DMS153 (cell line): ENCODE measurements at regions not wholly inside any gene's neighbourhood (a gene's known extent, or its start where the extent isn't known, plus 50 kb on each side); places are given as distances from the start of the nearest gene placed in this dataset.

Source experiments
- DNase-seq: peaks from one replicate; lab custom pipeline; 2025; lab: John Stamatoyannopoulos, UW

- no peak for DNase-seq
Observed at GRCh38 chr20:39395478-39396291, 433.5 kb downstream of the DHX35 start.

- DNase-seq: no peak
Observed at GRCh38 chr20:39394461-39394860, 432.3 kb downstream of the DHX35 start.

DNA sequence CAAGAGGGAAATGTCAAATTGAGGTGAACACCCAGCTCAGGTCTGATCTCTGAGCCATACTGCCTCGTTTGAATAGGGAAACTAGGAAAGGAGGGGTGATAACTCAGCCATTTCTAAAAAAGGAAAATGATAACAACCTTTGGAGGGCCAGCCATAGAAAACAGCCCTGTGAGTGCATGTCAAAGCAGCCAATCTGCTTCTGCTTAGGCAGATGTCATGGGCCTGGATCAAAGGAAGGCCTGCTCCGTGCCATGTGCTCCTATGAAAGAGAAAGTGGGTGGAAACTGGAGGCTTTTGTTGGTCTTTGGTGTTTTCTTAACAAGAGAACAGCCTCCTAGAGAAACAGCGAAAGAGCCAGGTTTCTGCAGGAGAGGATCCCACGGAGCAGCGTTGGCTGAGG, 428.0 kb downstream of the DHX35 start:
- no peak for DNase-seq

DNA sequence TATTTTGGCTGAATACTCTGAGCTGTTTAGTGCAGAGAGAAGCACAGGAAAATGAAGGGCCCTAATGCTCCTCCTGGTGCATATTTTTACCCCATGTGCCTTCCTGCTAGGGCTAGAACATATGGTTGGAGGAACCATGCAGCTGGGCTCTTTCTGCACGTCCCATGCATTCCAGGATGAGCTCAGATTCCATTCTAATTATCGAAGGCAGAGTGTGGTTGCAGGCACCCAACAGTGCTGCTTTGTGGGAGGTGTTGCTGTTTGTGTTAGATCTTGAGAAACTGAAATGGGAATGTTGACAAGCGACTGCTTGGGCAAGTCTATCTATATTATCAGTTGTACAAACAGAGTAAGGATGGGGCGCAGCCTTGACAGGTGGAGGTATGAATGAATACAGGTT, 419.5 kb downstream of the DHX35 start:
- DNase-seq: no peak

DNA sequence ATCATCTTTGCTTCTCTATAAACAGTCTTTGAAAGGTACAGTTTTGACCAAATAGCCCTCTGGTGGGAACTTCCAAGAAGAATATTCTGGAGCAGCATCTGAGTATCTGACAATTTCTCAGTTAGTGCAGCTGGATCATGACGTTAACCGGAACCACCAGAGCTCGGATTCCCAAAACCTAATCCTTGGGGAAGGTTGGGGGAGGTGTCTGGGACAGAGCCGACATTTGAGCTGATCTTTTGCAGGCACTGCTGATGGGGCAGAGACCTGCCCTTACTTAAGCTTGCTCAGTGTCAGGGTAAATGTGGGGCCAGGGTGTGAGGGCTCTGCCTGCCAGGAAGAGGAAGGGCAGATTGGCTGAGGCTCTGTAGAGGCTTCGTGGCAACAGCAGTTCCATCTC, 416.6 kb downstream of the DHX35 start:
- DNase-seq: no peak

- DNase-seq: no peak
Observed at GRCh38 chr20:39376788-39377187, 414.6 kb downstream of the DHX35 start.

GRCh38 chr20:39364320-39364719, 402.2 kb downstream of the DHX35 start:
- DNase-seq: no peak

GRCh38 chr20:39359981-39360620, 398.0 kb downstream of the DHX35 start:
- no peak for DNase-seq

GRCh38 chr20:39358052-39358451, 395.9 kb downstream of the DHX35 start:
- DNase-seq: no peak

- no peak for DNase-seq
Observed at GRCh38 chr20:39356908-39357307, 394.8 kb downstream of the DHX35 start.

DNA sequence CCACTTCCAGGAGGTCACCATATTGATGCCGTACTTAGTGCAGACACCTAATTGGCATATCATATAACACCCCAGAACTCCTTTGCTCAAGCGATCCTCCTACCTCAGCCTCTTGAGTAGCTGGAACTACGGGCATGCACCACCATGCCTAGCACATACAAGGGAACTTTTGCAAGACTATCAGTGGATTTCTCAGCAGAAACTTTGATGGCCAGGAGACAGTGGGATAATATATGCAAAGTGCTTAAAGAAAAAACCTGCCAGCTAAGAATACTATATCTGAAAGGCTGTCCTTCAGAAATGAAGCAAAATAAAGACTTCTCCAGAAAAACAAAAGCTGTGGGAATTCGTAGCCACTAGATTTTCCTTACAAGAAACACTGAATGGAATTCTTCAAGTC, 387.1 kb downstream of the DHX35 start:
- no peak for DNase-seq

DNA sequence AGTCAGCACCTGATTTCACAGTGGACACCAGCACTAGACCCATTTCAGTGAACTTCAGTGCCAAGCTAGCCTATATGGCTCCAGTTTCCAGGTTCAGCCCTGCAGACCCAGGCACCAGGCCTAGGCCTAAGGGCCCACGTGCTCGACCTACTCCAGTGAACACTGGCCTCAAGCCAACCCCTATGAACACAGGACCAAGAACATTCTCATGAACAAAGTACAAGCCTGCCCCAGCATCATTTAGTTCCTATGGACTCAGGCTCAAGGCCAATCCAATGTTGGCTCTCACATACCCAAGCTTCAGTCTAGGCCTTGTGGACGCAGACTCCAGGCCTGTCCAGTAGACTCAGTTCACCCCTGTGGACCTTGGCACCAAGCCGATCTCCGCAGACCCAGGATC, 385.5 kb downstream of the DHX35 start:
- no peak for DNase-seq

DNA sequence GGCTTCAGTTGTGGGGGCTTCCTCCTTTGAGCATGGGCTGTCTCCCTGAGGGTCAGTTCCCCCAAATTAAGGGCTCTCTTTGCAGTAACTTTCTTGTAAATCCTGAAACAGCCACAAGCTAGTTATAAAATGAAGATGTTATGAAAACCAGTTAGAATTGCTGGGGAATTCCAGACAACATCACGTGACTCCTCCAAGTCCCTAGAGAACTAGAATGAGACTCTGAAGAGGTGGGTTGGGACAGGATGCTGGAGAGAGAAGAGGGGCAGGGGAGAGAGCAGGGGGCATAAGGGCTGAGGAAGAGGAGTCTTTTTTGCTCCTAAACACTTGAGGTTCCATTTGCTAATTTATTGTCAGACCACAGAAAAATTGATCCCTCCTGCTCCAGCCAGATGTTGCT, 380.3 kb downstream of the DHX35 start:
- no peak for DNase-seq

GRCh38 chr20:39338469-39339376, 376.6 kb downstream of the DHX35 start:
- DNase-seq: no peak

GRCh38 chr20:39333211-39333610, 371.1 kb downstream of the DHX35 start:
- DNase-seq: no peak

- DNase-seq: no peak
Observed at GRCh38 chr20:39328347-39328746, 366.2 kb downstream of the DHX35 start.

DNA sequence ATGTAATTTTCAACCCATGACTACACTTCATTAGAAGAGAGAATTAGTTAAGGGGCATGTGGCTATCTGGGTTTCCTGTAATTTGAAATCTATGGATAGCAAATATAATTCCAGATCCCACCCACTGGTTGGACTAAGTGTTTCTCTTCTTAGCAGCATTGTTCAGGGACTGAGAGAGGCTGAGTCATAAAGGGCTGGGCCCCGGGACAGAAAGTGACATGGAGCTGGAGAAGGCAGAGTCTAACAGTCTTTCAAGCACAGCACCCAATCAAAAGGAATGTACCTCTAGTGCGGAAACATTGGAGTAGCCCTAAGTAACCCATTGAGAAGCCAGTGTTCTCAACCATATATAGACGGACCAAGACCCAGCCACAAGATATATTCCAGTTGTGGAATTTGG, 363.9 kb downstream of the DHX35 start:
- DNase-seq: no peak

GRCh38 chr20:39318911-39319310, 356.8 kb downstream of the DHX35 start:
- no peak for DNase-seq

- DNase-seq: no peak
Observed at GRCh38 chr20:39312676-39313075, 350.5 kb downstream of the DHX35 start.

DNA sequence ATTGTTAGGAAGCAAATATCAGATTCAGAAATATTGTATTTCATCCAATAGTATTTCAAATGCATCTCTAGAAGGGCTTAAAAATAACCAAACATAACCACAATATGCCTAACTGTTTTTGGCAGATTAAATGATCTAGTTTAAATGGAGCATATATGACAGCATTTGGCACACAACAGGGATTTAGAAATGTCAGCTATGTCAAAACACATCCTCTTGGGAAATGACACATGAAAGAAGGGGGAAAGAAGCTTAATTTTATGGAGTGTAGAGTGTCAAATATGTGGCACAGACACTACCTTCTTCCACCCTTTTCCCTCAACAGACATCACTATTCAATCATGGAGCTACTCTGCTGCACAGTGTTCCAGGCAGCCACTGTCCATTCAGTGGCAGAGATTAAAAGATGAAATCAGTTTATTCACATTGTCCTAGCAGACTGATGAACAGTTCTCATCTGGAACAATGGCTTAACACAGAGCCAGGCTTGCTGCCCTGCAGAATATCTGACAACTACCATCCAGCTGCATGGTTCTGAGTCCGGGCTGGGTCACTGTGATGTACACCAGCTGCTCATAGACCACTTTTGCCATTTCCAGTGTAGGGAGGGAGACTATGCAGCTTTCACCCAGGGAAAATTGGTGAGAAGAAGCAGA, 349.8 kb downstream of the DHX35 start:
- DNase-seq: no peak

DNA sequence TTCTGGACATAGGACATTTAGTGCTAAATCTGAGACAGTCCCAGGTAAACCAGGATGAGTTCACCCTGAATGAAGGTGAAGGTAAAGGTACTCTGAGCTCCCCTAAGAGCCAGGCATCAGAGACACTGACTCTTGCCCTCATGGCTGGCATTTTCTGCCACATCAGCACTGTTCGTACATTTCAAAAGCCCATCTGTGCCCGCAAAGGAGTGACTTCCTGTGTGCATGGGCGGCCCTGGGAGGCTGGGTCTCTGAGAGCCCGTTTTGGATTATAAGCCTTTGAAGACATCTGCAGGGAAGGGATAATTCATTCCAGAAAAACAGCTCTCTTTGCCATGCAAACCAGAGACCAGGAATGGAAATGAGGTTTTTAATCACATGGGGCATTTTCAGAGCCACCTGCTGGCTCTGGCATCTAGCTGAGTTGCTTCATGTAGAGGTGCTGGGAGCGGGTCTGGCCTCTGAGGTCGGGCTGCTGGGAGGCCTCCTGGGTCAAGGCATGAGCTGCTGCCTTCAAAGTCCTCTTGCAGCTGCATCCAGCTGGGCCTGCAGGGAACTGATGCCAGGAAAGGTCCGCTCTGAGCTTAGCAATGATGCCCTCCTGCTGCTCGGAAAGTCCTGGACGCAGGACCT, 348.3 kb downstream of the DHX35 start:
- no peak for DNase-seq

DNA sequence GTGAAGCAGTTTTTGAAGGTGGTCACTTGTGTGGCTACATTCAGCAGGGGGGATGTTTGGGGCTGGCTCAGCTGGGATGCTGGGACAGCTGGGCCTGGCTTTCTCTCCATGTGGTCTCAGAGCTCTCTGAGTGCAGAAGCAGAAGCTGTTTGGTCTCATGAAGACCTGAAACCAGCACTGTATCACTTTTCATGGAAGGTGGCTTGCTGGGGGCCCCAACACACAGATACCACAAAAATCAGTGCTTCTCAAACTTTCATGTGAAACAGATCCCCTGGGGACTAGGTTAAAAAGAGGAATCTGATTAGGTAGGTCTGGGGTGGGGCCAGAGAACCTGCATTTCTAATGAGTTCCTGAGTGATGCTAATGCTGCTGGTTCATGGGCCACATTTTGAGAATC, 347.3 kb downstream of the DHX35 start:
- no peak for DNase-seq
